ENCODE measurements at regions not wholly inside any gene's neighbourhood (a gene's known extent, or its start where the extent isn't known, plus 50 kb on each side); places are given as distances from the start of the nearest gene placed in this dataset.

GRCh38 chr13:29955137-29955650 is 104.8 kb upstream of the UBL3 start:
- no peak for DNase-seq (ENCODE audit: low spot score)

GRCh38 chr13:29954082-29955028 is 103.9 kb upstream of the UBL3 start:
- DNase-seq (ENCODE audit: low spot score), result no peak

- DNase-seq (ENCODE audit: low spot score), result no peak
Observed at GRCh38 chr13:29953542-29953941, 103.1 kb upstream of the UBL3 start.

- no peak for DNase-seq (ENCODE audit: low spot score)
Observed at GRCh38 chr13:29952245-29952644, 101.8 kb upstream of the UBL3 start.

- no peak for DNase-seq (ENCODE audit: low spot score)
Observed at GRCh38 chr13:29948791-29949190, 98.4 kb upstream of the UBL3 start.

GRCh38 chr13:29948244-29948643 is 97.8 kb upstream of the UBL3 start:
- DNase-seq (ENCODE audit: low spot score), result no peak

- DNase-seq (ENCODE audit: low spot score), result no peak
Observed at GRCh38 chr13:29947839-29948238, 97.4 kb upstream of the UBL3 start.

- DNase-seq (ENCODE audit: low spot score), result peak; percentile 63
Observed at GRCh38 chr13:29946093-29946492, 95.7 kb upstream of the UBL3 start.

GRCh38 chr13:29943686-29944085 is 93.3 kb upstream of the UBL3 start:
- no peak for DNase-seq (ENCODE audit: low spot score)

- no peak for DNase-seq (ENCODE audit: low spot score)
Observed at GRCh38 chr13:29943273-29943672, 92.9 kb upstream of the UBL3 start.

- no peak for DNase-seq (ENCODE audit: low spot score)
Observed at GRCh38 chr13:29940715-29941114, 90.3 kb upstream of the UBL3 start.

- no peak for DNase-seq (ENCODE audit: low spot score)
Observed at GRCh38 chr13:29939158-29939557, 88.7 kb upstream of the UBL3 start.

GRCh38 chr13:29937841-29938240 is 87.4 kb upstream of the UBL3 start:
- DNase-seq (ENCODE audit: low spot score), result no peak

- DNase-seq (ENCODE audit: low spot score), result no peak
Observed at GRCh38 chr13:29937379-29937778, 87.0 kb upstream of the UBL3 start.

- DNase-seq (ENCODE audit: low spot score), result no peak
Observed at GRCh38 chr13:29936956-29937355, 86.5 kb upstream of the UBL3 start.

- DNase-seq (ENCODE audit: low spot score), result no peak
Observed at GRCh38 chr13:29936051-29936813, 85.8 kb upstream of the UBL3 start.

- no peak for DNase-seq (ENCODE audit: low spot score)
Observed at GRCh38 chr13:29935309-29935981, 85.0 kb upstream of the UBL3 start.

GRCh38 chr13:29934531-29935308 is 84.3 kb upstream of the UBL3 start:
- no peak for DNase-seq (ENCODE audit: low spot score)

- no peak for DNase-seq (ENCODE audit: low spot score)
Observed at GRCh38 chr13:29933401-29933800, 83.0 kb upstream of the UBL3 start.

GRCh38 chr13:29931696-29932095 is 81.3 kb upstream of the UBL3 start:
- no peak for DNase-seq (ENCODE audit: low spot score)
